Caco-2 (cell line): ENCODE measurements at regions not wholly inside any gene's neighbourhood (a gene's known extent, or its start where the extent isn't known, plus 50 kb on each side); places are given as distances from the start of the nearest gene placed in this dataset.

Source experiments
- BruUV-seq: library from RNA; stranded (reverse); fragments of 400-500 nt; replicated peaks from 2 replicates; lab custom pipeline; 2021; lab: Mats Ljungman, UMichigan
- CTCF ChIA-PET: fragments of 300-600 bp; sonication (Branson Sonifier 250); formaldehyde crosslinking; loops from one replicate; lab custom pipeline; 2022; ENCODE audit warnings: antibody characterized with exemption; lab: Charles Lee
- POLR2A ChIA-PET: fragments of 300-600 bp; sonication (Branson Sonifier 250); formaldehyde crosslinking; loops from one replicate; lab custom pipeline; 2022; ENCODE audit warnings: antibody characterized with exemption; lab: Charles Lee
- DNase-seq, 2 experiments: peaks; one replicate each; pipeline versions ENCODE4 v3.0.0 to v3.0.0-alpha.2; 2020 to 2022
- H3K27me3 ChIP-seq: replicated peaks from 2 replicates; pipeline ENCODE4 v1.6.0; 2011; ENCODE audit warnings: low read length; ENCODE audit not compliant: control insufficient read depth, insufficient read depth
- H3K36me3 ChIP-seq: 2 replicates; pipeline ENCODE4 v1.5.1; 2011; ENCODE audit warnings: low read length; ENCODE audit not compliant: control insufficient read depth, insufficient read depth
- H3K4me1 ChIP-seq: fragments of 250-450 bp; sonication (Bioruptor Pico); 2 replicates; pipeline ENCODE4 v1.5.1; 2020; ENCODE audit warnings: mild to moderate bottlenecking
- H3K4me3 ChIP-seq: 2 replicates; pipeline ENCODE4 v1.5.1; 2011; ENCODE audit warnings: low read depth, mild to moderate bottlenecking, control low read depth, low read length
- H3K9me3 ChIP-seq: fragments of 250-450 bp; sonication (Bioruptor Pico); 2 replicates; pipeline ENCODE4 v1.5.1; 2020; ENCODE audit warnings: mild to moderate bottlenecking, moderate library complexity
- H3K27ac Mint-ChIP-seq: one replicate; pipeline ENCODE4 v1.8.0; 2022; ENCODE audit warnings: mixed read lengths; ENCODE audit not compliant: unreplicated experiment
- H3K27me3 Mint-ChIP-seq: one replicate; pipeline ENCODE4 v1.8.0; 2022; ENCODE audit warnings: mixed read lengths; ENCODE audit not compliant: insufficient read depth, unreplicated experiment
- H3K36me3 Mint-ChIP-seq: one replicate; pipeline ENCODE4 v1.8.0; 2022; ENCODE audit warnings: mild to moderate bottlenecking, mixed read lengths; ENCODE audit not compliant: insufficient read depth, unreplicated experiment
- H3K4me1 Mint-ChIP-seq: one replicate; pipeline ENCODE4 v1.8.0; 2022; ENCODE audit warnings: low read depth, mixed read lengths; ENCODE audit not compliant: unreplicated experiment
- H3K4me3 Mint-ChIP-seq: one replicate; pipeline ENCODE4 v1.8.0; 2022; ENCODE audit warnings: mild to moderate bottlenecking, moderate library complexity, mixed read lengths; ENCODE audit not compliant: unreplicated experiment
- H3K9me3 Mint-ChIP-seq: one replicate; pipeline ENCODE4 v1.8.0; 2022; ENCODE audit warnings: mixed read lengths; ENCODE audit not compliant: unreplicated experiment
- CTCF ChIP-seq, 2 experiments: fragments of 200-600 bp in 1 of 2; IDR thresholded peaks; 1 replicate in 1 of 2; 2 replicates in 1 of 2; pipeline versions ENCODE4 v1.5.1 to v1.8.0; 2011 to 2022; ENCODE audit warnings: antibody characterized with exemption in 1 of 2, control low read depth in 1 of 2, inconsistent platforms in 1 of 2, low read depth in 1 of 2, low read length in 1 of 2, mild to moderate bottlenecking in 1 of 2, moderate library complexity in 1 of 2; ENCODE audit not compliant: insufficient read depth in 1 of 2, severe bottlenecking in 1 of 2, unreplicated experiment in 1 of 2
- intact Hi-C: fragments of 100-400 bp; cut with micrococcal nuclease; formaldehyde crosslinking; loops from one replicate; pipeline ENCODE4 v1.10.0; 2022; ENCODE audit not compliant: unreplicated experiment

GRCh38 chr1:114290776-114291175 lies 137.1 kb upstream of the SYT6 start:
- POLR2A ChIA-PET = no interaction called here
- Mint-ChIP-seq H3K27ac (no peak overlapping the region), H3K27me3 (peaks cover 5% of the 10 kb centered on the region), H3K4me3 (no peak overlapping the region), H3K4me1 (no peaks in the 10 kb centered on the region), H3K9me3 (no peaks in the 10 kb centered on the region), H3K36me3 (no peaks in the 10 kb centered on the region)
- CTCF ChIA-PET = no interaction called here
- no peaks in the 10 kb centered on the region for H3K36me3 ChIP-seq
- no TSS peak for BruUV-seq
- no peaks in the 10 kb centered on the region for H3K27me3 ChIP-seq
- DNase-seq = no peak
- H3K4me1 ChIP-seq = no peaks in the 10 kb centered on the region
- no peak for TF ChIP-seq CTCF (IDR thresholded peaks at IDR 0.05; ENCODE audit: insufficient read depth in 1 of 2, low read depth in 1 of 2, low read length in 1 of 2, severe bottlenecking in 1 of 2, unreplicated experiment in 1 of 2)
- H3K4me3 ChIP-seq = no peak overlapping the region
- intact Hi-C loops = no loop called here
- H3K9me3 ChIP-seq = no peaks in the 10 kb centered on the region

- Histone ChIP-seq H3K9me3 (no peaks in the 10 kb centered on the region), H3K4me3 (no peak overlapping the region), H3K27me3 (no peaks in the 10 kb centered on the region), H3K4me1 (no peaks in the 10 kb centered on the region), H3K36me3 (no peaks in the 10 kb centered on the region)
- no peak for TF ChIP-seq CTCF (IDR thresholded peaks at IDR 0.05; ENCODE audit: insufficient read depth in 1 of 2, low read depth in 1 of 2, low read length in 1 of 2, severe bottlenecking in 1 of 2, unreplicated experiment in 1 of 2)
- H3K9me3 Mint-ChIP-seq = no peaks in the 10 kb centered on the region
- H3K4me3 Mint-ChIP-seq = no peak overlapping the region
- no peak for DNase-seq
- no peaks in the 10 kb centered on the region for H3K4me1 Mint-ChIP-seq
- H3K36me3 Mint-ChIP-seq = no peaks in the 10 kb centered on the region
- ChIA-PET CTCF (no interaction called here), POLR2A (no interaction called here)
- BruUV-seq = no TSS peak
- H3K27me3 Mint-ChIP-seq = peaks cover 3% of the 10 kb centered on the region
- intact Hi-C loops = no loop called here
- H3K27ac Mint-ChIP-seq = no peak overlapping the region
These were observed 136.7 kb upstream of the SYT6 start for GRCh38 chr1:114290341-114290740.

GRCh38 chr1:114289824-114290223 lies 136.2 kb upstream of the SYT6 start:
- POLR2A ChIA-PET = no interaction called here
- Histone ChIP-seq H3K36me3 (no peaks in the 10 kb centered on the region), H3K27me3 (no peaks in the 10 kb centered on the region), H3K4me3 (no peak overlapping the region), H3K4me1 (no peaks in the 10 kb centered on the region), H3K9me3 (no peaks in the 10 kb centered on the region)
- CTCF ChIA-PET = no interaction called here
- H3K27ac Mint-ChIP-seq = no peak overlapping the region
- H3K27me3 Mint-ChIP-seq = peaks cover 2% of the 10 kb centered on the region
- intact Hi-C loops = loop anchor here (10.0 kb wide), 1 partner anchor 455 kb away; no protein-coding TSS in a partner anchor
- no peak overlapping the region for H3K4me3 Mint-ChIP-seq
- H3K4me1 Mint-ChIP-seq = no peaks in the 10 kb centered on the region
- no peaks in the 10 kb centered on the region for H3K36me3 Mint-ChIP-seq
- no peak for TF ChIP-seq CTCF (IDR thresholded peaks at IDR 0.05; ENCODE audit: insufficient read depth in 1 of 2, low read depth in 1 of 2, low read length in 1 of 2, severe bottlenecking in 1 of 2, unreplicated experiment in 1 of 2)
- no TSS peak for BruUV-seq
- H3K9me3 Mint-ChIP-seq = no peaks in the 10 kb centered on the region
- no peak for DNase-seq
